K562 (cell line): ENCODE measurements at regions not wholly inside any gene's neighbourhood (a gene's known extent, or its start where the extent isn't known, plus 50 kb on each side); places are given as distances from the start of the nearest gene placed in this dataset.

Source experiments
- ATAC-seq: fragments of 200-7000 bp; cut with Tn5 transposase; 3 replicates; pipeline ENCODE4 v1.9.1; 2020; ENCODE audit warnings: moderate library complexity
- BruUV-seq: library from RNA; stranded (reverse); fragments of 400-500 nt; replicated peaks from 2 replicates; lab custom pipeline; 2021; lab: Mats Ljungman, UMichigan
- CTCF ChIA-PET: fragments of 300-600 bp; formaldehyde crosslinking; extraction: SDS; loops from one replicate; lab custom pipeline; 2021; ENCODE audit warnings: low intra/inter-chr PET ratio; lab: Yijun Ruan, JAX
- POLR2A ChIA-PET: fragments of 300-600, 350-650 bp; sonication (Branson Sonifier 250); formaldehyde crosslinking; extraction: SDS; loops from one replicate; lab custom pipeline; 2021; ENCODE audit warnings: antibody characterized with exemption, inconsistent platforms; lab: Yijun Ruan, JAX
- DNase-seq, 4 experiments: peaks; one replicate each; pipeline versions ENCODE4 v3.0.0 to v3.0.0-alpha.2; 2011 to 2018; ENCODE audit warnings: low spot score in 3 of 4, mixed read lengths in 3 of 4; ENCODE audit errors: extremely low read depth in 1 of 4
- FAIRE-seq: peaks from 2 replicates; lab custom pipeline; 2011; peaks lifted over from hg19 to GRCh38; lab: Jason Lieb, UNC
- H2AFZ ChIP-seq: 2 replicates; pipeline ENCODE4 v1.6.0; 2011; ENCODE audit warnings: low read depth, low read length, control low read depth, inconsistent platforms
- H3K27ac ChIP-seq: fragments of 200-600 bp; 3 replicates; pipeline ENCODE4 v1.8.0; 2011; ENCODE audit warnings: low read depth, mild to moderate bottlenecking, control low read depth, inconsistent platforms, low read length, moderate library complexity, mixed read lengths; ENCODE audit errors: extremely low read depth
- H3K27me3 ChIP-seq, 2 experiments: fragments of 300-600 bp in 1 of 2; 2 replicates in 1 of 2; 3 replicates in 1 of 2; pipeline versions ENCODE4 v1.6.0 to v1.8.0; 2011; ENCODE audit warnings: inconsistent platforms in 2 of 2, low read length in 2 of 2, mild to moderate bottlenecking in 1 of 2, mixed read lengths in 1 of 2, moderate library complexity in 1 of 2; ENCODE audit not compliant: control insufficient read depth in 2 of 2, insufficient read depth in 2 of 2
- H3K36me3 ChIP-seq: fragments of 300-600 bp; 3 replicates; pipeline ENCODE4 v1.8.0; 2011; ENCODE audit warnings: mild to moderate bottlenecking, low read length, inconsistent platforms; ENCODE audit not compliant: control insufficient read depth, insufficient read depth
- H3K4me1 ChIP-seq, 2 experiments: fragments of 200-600 bp in 1 of 2; replicated peaks in 1 of 2; 2 replicates in 1 of 2; 3 replicates in 1 of 2; pipeline versions ENCODE4 v1.5.1 to v1.8.0; 2011; ENCODE audit warnings: inconsistent platforms in 2 of 2, low read length in 2 of 2, mild to moderate bottlenecking in 1 of 2, mixed read lengths in 1 of 2, moderate library complexity in 1 of 2; ENCODE audit not compliant: control insufficient read depth in 2 of 2, insufficient read depth in 2 of 2
- H3K4me2 ChIP-seq: 2 replicates; pipeline ENCODE4 v1.6.1; 2011; ENCODE audit warnings: low read length, control low read depth, inconsistent platforms, mixed read lengths; ENCODE audit not compliant: insufficient read depth
- H3K4me3 ChIP-seq: fragments of 200-600 bp; sonication (generic), shearing (Covaris generic); 2 replicates; pipeline ENCODE4 v1.5.1; 2016; ENCODE audit warnings: control low read depth, inconsistent platforms
- H3K79me2 ChIP-seq: fragments of 200-600 bp; 3 replicates; pipeline ENCODE4 v1.8.0; 2011; ENCODE audit warnings: low read length, inconsistent platforms; ENCODE audit not compliant: control insufficient read depth, insufficient read depth
- H3K9ac ChIP-seq, 2 experiments: 2 replicates each; pipeline versions ENCODE4 v1.6.0 to v1.6.1; 2011; ENCODE audit warnings: low read depth in 2 of 2, low read length in 2 of 2, control low read depth in 1 of 2, inconsistent platforms in 1 of 2, mild to moderate bottlenecking in 1 of 2, mixed read lengths in 1 of 2; ENCODE audit not compliant: insufficient read depth in 1 of 2
- H3K9me1 ChIP-seq: one replicate; pipeline ENCODE4 v1.6.0; 2011; ENCODE audit warnings: inconsistent platforms, mild to moderate bottlenecking, low read length, moderate library complexity; ENCODE audit not compliant: control insufficient read depth, insufficient read depth
- H3K9me3 ChIP-seq: replicated peaks from 2 replicates; pipeline ENCODE4 v1.5.1; 2011; ENCODE audit warnings: low read depth, low read length, inconsistent platforms; ENCODE audit not compliant: control insufficient read depth, insufficient read depth
- H4K20me1 ChIP-seq: replicated peaks from 2 replicates; pipeline ENCODE4 v1.6.1; 2011; ENCODE audit warnings: low read length, inconsistent platforms, mixed read lengths; ENCODE audit not compliant: control insufficient read depth, insufficient read depth
- C11orf30 ChIP-seq: fragments of 450-650 bp; IDR thresholded peaks from 2 replicates; pipeline ENCODE4 v1.6.1; 2016; ENCODE audit warnings: low read depth, mild to moderate bottlenecking
- CTBP1 ChIP-seq: fragments of 450-650 bp; IDR thresholded peaks from 2 replicates; pipeline ENCODE4 v1.6.1; 2016; ENCODE audit warnings: borderline replicate concordance
- ERF ChIP-seq: fragments of 450-650 bp; formaldehyde crosslinking; IDR thresholded peaks from 2 replicates; pipeline ENCODE4 v1.4.0; 2020; ENCODE audit warnings: mild to moderate bottlenecking, mixed read lengths
- IRF2 ChIP-seq: sonication (generic); formaldehyde crosslinking; IDR thresholded peaks from 2 replicates; pipeline ENCODE4 v1.8.1; 2022; ENCODE audit warnings: mild to moderate bottlenecking, missing genetic modification reagents
- YBX1 ChIP-seq: fragments of 450-650 bp; IDR thresholded peaks from 2 replicates; pipeline ENCODE4 v1.7.1; 2016; ENCODE audit warnings: mild to moderate bottlenecking
- ZBTB17 ChIP-seq: fragments of 450-650 bp; formaldehyde crosslinking; IDR thresholded peaks from 2 replicates; pipeline ENCODE4 v1.4.0; 2020; ENCODE audit warnings: mild to moderate bottlenecking
- ZNF785 ChIP-seq: fragments of 250-450 bp; sonication (Bioruptor Pico); IDR thresholded peaks from 2 replicates; pipeline ENCODE4 v1.4.0; 2020; ENCODE audit warnings: mild to moderate bottlenecking
- WGBS: fragments of 100-300 bp; shearing (Covaris generic); methylation state at CpG from one replicate; pipeline ENCODE4 v1.1.6; 2016; ENCODE audit warnings: low coverage, mixed read lengths; ENCODE audit not compliant: insufficient coverage; ENCODE audit errors: missing lambda C conversion rate; 5-methylcytosine and 5-hydroxymethylcytosine counted together
- in situ Hi-C: fragments of 300-500 bp; cut with MboI; formaldehyde crosslinking; loops from 4 replicates; pipeline ENCODE4 v1.15.0; 2018; ENCODE audit warnings: inconsistent platforms, mixed read lengths
- intact Hi-C: fragments of 100-400 bp; cut with micrococcal nuclease; formaldehyde crosslinking; loops from 2 replicates; pipeline ENCODE4 v1.14.2; 2022
- TF ChIP-seq, protein P1 (sequence below): fragments of 250-450 bp; sonication (Bioruptor Pico); IDR thresholded peaks from 2 replicates; pipeline ENCODE4 v1.9.0; 2021; ENCODE audit warnings: mild to moderate bottlenecking, inconsistent platforms

DNA sequence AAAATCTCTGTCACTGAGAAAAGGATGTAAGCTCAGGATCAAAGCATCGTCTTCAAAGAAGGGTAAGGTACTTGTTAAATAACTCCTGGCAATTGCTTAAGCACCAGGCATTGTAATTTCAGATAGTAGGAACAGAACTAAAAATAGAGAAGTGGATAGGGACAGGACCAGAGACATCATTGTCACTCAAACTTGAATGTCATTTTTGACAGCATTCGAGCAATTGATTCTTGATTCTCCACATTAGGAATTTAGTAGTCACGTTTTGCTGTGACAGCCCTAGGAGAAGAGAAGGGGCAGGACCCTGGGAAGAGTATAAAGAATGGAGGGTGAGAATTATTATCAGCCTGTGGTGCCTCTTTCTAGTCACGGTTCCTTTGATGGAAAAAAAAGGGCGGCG is 50.1 kb upstream of the BACH2 start:
- intact Hi-C loops, result no loop called here
- no peak for FAIRE-seq
- POLR2A ChIA-PET, result interaction anchor here (0.6 kb wide), 1 partner anchor 60 kb away, joined by 3 read pairs; no protein-coding TSS in a partner anchor

More for the DNA sequence above, 50.1 kb upstream of the BACH2 start:
- no TSS peak for BruUV-seq
- Histone ChIP-seq H3K4me2 (no peak overlapping the region), H3K4me3 (no peak overlapping the region), H3K9me3 (no peaks in the 10 kb centered on the region; the same call in 1 of the 2 replicates), H3K27me3 (peaks cover 0 to 2% of the 10 kb centered on the region in 2 experiments; a peak in 1 of 5 replicates), H4K20me1 (no peaks in the 10 kb centered on the region), H3K27ac (no peak overlapping the region), H3K4me1 (peaks cover 0 to 4% of the 10 kb centered on the region in 2 experiments; a peak in 2 of 5 replicates), H3K9me1 (no peaks in the 10 kb centered on the region), H3K9ac (no peak overlapping the region), H3K79me2 (no peaks in the 10 kb centered on the region), H2AFZ (no peak overlapping the region), H3K36me3 (no peaks in the 10 kb centered on the region)
- TF ChIP-seq ZNF785 (CRISPR knock-in tag) (no peak), C11orf30 (no peak), YBX1 (no peak), ZBTB17 (CRISPR knock-in tag) (no peak), IRF2 (CRISPR knock-in tag) (no peak), CTBP1 (no peak), ERF (no peak)
- TF ChIP-seq, protein P1, sequence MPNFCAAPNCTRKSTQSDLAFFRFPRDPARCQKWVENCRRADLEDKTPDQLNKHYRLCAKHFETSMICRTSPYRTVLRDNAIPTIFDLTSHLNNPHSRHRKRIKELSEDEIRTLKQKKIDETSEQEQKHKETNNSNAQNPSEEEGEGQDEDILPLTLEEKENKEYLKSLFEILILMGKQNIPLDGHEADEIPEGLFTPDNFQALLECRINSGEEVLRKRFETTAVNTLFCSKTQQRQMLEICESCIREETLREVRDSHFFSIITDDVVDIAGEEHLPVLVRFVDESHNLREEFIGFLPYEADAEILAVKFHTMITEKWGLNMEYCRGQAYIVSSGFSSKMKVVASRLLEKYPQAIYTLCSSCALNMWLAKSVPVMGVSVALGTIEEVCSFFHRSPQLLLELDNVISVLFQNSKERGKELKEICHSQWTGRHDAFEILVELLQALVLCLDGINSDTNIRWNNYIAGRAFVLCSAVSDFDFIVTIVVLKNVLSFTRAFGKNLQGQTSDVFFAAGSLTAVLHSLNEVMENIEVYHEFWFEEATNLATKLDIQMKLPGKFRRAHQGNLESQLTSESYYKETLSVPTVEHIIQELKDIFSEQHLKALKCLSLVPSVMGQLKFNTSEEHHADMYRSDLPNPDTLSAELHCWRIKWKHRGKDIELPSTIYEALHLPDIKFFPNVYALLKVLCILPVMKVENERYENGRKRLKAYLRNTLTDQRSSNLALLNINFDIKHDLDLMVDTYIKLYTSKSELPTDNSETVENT (CRISPR knock-in tag), result no peak
- ATAC-seq (no peak), DNase-seq (no peak)
- in situ Hi-C loops, result no loop called here
- CTCF ChIA-PET, result interaction anchor here (0.7 kb wide), 1 partner anchor 63 kb away, joined by 3 read pairs; no protein-coding TSS in a partner anchor
- WGBS, result 7% methylated on average over 6 of the region's 6 CpGs
